Gastroesophageal sphincter (tissue), 3 donors: ENCODE measurements at regions not wholly inside any gene's neighbourhood (a gene's known extent, or its start where the extent isn't known, plus 50 kb on each side); places are given as distances from the start of the nearest gene placed in this dataset.

ENCODE experiments used
- CTCF ChIP-seq, 4 experiments: fragments of 200-600 bp in 2 of 4; fragments of 450-650 bp in 2 of 4; sonication (generic) in 1 of 4; IDR thresholded peaks; one replicate each; pipeline ENCODE4 v1.5.1; 2017 to 2019; ENCODE audit warnings: antibody characterized with exemption in 4 of 4, mild to moderate bottlenecking in 2 of 4, moderate library complexity in 2 of 4
- EP300 ChIP-seq: sonication (generic); formaldehyde crosslinking; IDR thresholded peaks from one replicate; pipeline ENCODE4 v1.6.1; 2017; ENCODE audit warnings: antibody characterized with exemption, mild to moderate bottlenecking
- POLR2A ChIP-seq, 2 donors: fragments of 450-650 bp; IDR thresholded peaks; one replicate each; pipeline ENCODE4 v1.6.1; 2017; ENCODE audit warnings: antibody characterized with exemption in 2 of 2, mild to moderate bottlenecking in 2 of 2, moderate library complexity in 1 of 2

- TF ChIP-seq EP300, result no peak
- no peak for TF ChIP-seq CTCF (IDR thresholded peaks at IDR 0.05)
- TF ChIP-seq POLR2A (IDR thresholded peaks at IDR 0.05), result no peak
These were observed 266.2 kb downstream of the ZEB2 start for GRCh38 chr2:144253743-144254142.
